G401 (cell line): ENCODE measurements at regions not wholly inside any gene's neighbourhood (a gene's known extent, or its start where the extent isn't known, plus 50 kb on each side); places are given as distances from the start of the nearest gene placed in this dataset.

Source experiments
- DNase-seq: peaks from one replicate; pipeline ENCODE4 v3.0.0-alpha.2; 2015; ENCODE audit warnings: low spot score
- in situ Hi-C: cut with HindIII; loops from 2 replicates; pipeline ENCODE4 v1.10.0; 2016; ENCODE audit warnings: low sequenced_read_pairs, mixed read lengths

GRCh38 chr19:31616031-31616430 is 266.8 kb upstream of the TSHZ3 start:
- DNase-seq, result no peak
- in situ Hi-C loops, result no loop called here

GRCh38 chr19:31617010-31617585 is 267.9 kb upstream of the TSHZ3 start:
- DNase-seq, result no peak
- in situ Hi-C loops, result no loop called here

- DNase-seq, result no peak
- in situ Hi-C loops, result no loop called here
Observed at GRCh38 chr19:31625056-31625455, 275.8 kb upstream of the TSHZ3 start.

GRCh38 chr19:31625575-31625974 is 276.3 kb upstream of the TSHZ3 start:
- no peak for DNase-seq
- in situ Hi-C loops, result no loop called here

GRCh38 chr19:31626941-31627340 is 277.7 kb upstream of the TSHZ3 start:
- in situ Hi-C loops, result no loop called here
- no peak for DNase-seq

- in situ Hi-C loops, result no loop called here
- DNase-seq, result no peak
Observed at GRCh38 chr19:31627620-31628365, 278.6 kb upstream of the TSHZ3 start.

DNA sequence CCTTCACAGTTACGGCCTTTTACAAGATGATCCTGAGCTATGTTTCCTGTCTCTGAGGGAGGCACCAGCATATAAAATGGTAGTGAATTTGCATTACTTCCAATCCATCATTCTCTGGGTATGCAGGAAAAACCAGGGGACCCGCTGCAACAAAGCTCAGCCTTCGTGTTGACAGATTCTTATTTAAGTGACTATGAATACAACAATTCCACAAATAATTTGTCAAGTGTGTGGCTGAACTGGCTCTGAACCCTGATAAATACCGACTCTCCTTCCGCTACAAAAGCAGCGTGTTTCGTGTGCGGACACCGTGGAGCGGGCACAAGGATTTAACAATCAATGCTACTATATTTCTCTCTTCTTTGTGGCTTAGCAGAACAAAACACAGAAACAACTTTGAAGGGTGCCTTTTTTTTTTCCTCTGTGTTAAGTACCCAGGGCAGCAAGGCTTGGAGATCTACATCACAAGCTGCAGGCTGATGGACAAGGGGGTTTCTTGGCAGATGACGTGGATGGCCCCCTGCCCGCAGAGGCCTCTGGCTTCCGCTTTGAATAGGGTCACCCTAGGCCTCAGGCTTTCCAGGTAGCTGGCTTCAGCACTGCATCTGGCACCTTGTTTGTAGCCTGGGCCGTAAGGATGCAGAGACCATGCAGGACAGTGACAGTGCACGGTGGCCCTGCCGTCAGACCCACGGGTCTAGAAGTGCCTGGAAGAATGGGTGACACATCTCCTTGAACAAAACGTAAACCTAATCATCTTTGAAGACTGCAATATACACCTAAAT is 280.5 kb upstream of the TSHZ3 start:
- DNase-seq, result no peak
- in situ Hi-C loops, result no loop called here

GRCh38 chr19:31633014-31633413 is 283.8 kb upstream of the TSHZ3 start:
- in situ Hi-C loops, result no loop called here
- DNase-seq, result no peak

DNA sequence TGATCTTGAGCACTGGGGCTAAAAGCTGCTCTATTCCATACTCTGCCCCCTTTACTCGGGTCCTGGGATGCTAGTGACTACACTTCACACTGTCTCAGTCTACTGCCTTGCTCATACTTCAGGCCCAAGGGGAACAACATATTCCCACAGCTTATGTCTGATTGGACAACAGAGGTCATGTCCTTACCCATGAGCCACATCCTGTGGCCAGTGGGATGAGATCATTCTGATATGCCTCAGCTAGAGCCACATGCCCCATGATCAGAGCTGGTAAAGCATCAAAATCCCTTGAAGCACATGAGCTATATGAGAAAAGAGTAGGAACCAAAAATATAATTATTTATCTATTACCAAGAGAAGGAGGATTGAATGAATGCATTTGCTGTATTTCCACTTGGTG is 290.1 kb upstream of the TSHZ3 start:
- DNase-seq, result no peak
- in situ Hi-C loops, result no loop called here

GRCh38 chr19:31641591-31641990 is 292.4 kb upstream of the TSHZ3 start:
- in situ Hi-C loops, result no loop called here
- no peak for DNase-seq

DNA sequence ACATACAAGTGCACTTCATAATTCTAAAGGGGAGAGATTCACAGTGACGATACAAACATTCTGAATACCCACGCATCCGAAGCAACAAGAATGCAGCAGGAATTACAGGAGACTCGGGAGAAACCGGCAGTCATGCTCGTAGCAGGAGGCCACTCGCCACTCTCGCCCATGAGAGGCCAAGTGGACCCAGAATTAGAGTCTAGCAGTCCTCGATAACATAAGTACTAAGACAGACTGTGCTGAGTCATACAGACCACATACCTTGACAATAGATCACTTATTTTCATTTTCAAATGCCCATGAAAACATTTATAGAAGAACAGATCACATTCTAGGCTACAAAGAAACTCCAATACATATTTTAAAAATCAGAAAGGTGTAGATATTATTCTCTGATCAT is 299.1 kb upstream of the TSHZ3 start:
- in situ Hi-C loops, result no loop called here
- no peak for DNase-seq

GRCh38 chr19:31656507-31656906 is 307.3 kb upstream of the TSHZ3 start:
- no peak for DNase-seq
- in situ Hi-C loops, result no loop called here

GRCh38 chr19:31658993-31659896 is 310.0 kb upstream of the TSHZ3 start:
- no peak for DNase-seq

DNA sequence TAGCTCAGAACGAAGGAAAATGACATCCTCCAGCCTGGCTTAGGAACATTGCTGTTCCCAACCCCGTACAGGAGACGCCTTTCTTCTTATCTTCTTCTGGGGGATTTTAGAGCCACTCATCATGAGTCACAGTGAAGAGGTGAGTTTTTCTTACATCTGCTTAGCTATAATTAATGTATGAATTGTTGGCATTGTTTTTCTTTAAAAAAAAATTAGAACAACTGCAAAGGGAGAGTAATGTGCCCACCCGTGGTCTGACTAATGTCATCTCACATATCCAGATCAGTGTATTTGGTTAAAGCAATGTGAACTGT is 310.6 kb upstream of the TSHZ3 start:
- in situ Hi-C loops, result no loop called here
- DNase-seq, result no peak

More at GRCh38 chr19:31658993-31659896, 310.0 kb upstream of the TSHZ3 start:
- in situ Hi-C loops, result no loop called here

GRCh38 chr19:31664096-31664495 is 314.9 kb upstream of the TSHZ3 start:
- in situ Hi-C loops, result no loop called here
- DNase-seq, result no peak

DNA sequence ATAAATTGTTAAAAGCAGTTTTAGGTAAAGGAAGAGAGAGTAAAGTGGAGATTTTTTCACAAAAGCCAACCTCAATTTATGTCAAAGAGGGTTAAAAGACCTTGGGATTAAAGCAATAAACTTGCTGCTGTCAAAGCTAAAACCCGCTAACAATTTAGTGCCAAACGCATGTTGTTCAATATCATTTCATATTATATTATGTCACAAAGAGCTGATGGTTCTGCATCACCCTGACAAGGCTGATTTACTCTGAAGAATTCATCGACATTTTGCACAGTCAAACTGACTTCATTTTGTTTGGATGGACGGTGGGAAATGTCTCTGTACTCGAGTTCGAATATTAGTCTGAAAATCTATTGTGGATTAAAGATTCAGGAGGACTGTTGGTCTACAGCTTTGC is 315.8 kb upstream of the TSHZ3 start:
- no peak for DNase-seq
- in situ Hi-C loops, result no loop called here

GRCh38 chr19:31666126-31666525 is 316.9 kb upstream of the TSHZ3 start:
- DNase-seq, result no peak
- in situ Hi-C loops, result no loop called here

DNA sequence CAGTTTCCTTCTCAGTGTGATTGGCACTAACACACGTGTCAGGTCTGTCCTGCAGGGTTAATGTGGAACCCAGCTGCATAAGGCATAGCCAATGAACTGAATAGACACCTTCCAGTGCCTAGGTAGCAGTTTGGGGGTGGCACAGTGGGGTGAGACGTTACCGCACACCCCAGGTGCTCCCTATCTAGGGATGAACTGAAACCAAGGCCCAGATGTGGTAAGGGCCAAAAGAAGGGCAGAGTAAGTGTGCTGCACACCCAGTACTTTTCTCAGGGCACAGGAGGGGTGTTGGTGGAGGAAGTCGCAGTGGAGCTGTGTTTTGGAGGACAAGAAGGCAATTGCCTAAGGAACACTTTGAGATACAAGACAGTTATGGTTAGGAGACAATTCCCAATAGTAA is 317.9 kb upstream of the TSHZ3 start:
- in situ Hi-C loops, result no loop called here
- no peak for DNase-seq

DNA sequence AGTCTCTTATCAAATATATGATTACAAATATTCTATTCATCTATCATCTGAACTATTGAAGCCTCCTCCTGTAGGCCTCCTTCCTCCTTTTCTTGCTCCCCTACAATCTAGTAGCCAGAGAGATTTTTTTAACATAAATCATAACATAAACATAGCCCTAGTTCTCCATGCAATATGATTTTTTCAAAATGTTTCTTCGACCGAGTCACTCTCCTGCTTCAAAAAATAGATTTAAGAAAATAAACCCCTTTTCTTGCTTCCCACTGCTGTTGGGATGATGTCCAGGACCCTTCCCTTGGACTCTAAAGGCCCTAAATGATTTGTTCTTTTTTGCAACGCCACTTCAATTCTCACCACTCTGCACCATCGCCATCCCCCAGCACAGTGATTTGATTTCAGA is 319.7 kb upstream of the TSHZ3 start:
- in situ Hi-C loops, result no loop called here

DNA sequence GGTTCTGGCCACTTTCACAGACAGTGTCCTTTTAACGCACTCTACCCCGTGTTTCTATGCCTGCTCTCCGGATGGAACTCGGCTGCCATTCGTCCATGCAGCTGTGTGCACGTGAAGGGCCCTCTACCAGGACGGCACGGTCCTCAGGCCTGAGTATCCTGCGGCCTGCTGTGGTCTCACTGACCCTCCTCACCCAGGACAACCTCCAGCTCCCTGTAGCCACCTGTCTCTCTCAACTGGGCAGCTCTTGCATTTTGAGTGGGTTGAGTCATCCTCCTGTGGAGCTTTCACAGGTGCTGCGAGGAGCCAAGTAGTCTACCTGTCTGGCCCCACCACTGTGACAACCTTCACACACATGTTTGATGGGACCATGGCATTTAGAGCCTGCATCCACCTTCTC is 321.7 kb upstream of the TSHZ3 start:
- in situ Hi-C loops, result no loop called here
- DNase-seq, result no peak

More for the DNA sequence above, 319.7 kb upstream of the TSHZ3 start:
- no peak for DNase-seq
